Bronchial epithelial cell (primary cell): ENCODE measurements at regions not wholly inside any gene's neighbourhood (a gene's known extent, or its start where the extent isn't known, plus 50 kb on each side); places are given as distances from the start of the nearest gene placed in this dataset.
A peak's percentile ranks its signal among the peaks of the same experiment; 100 is the strongest.

ENCODE experiments used
- DNase-seq: peaks from one replicate; pipeline ENCODE4 v3.0.0-alpha.2; 2010; ENCODE audit warnings: low read depth
- FAIRE-seq: peaks from 2 replicates; lab custom pipeline; 2011; peaks lifted over from hg19 to GRCh38; lab: Jason Lieb, UNC
- H3K27me3 ChIP-seq: 2 replicates; pipeline ENCODE4 v1.5.1; 2011; ENCODE audit warnings: low read length; ENCODE audit not compliant: control insufficient read depth, insufficient read depth
- H3K36me3 ChIP-seq: 2 replicates; pipeline ENCODE4 v1.5.1; 2011; ENCODE audit warnings: low read length; ENCODE audit not compliant: control insufficient read depth, insufficient read depth
- H3K4me3 ChIP-seq: 2 replicates; pipeline ENCODE4 v1.5.1; 2011; ENCODE audit warnings: mild to moderate bottlenecking, low read depth, low read length, control low read depth
- CTCF ChIP-seq: IDR thresholded peaks from 2 replicates; pipeline ENCODE4 v1.5.1; 2011; ENCODE audit warnings: mild to moderate bottlenecking, moderate library complexity, low read length, control low read depth, inconsistent platforms; ENCODE audit not compliant: insufficient read depth, severe bottlenecking

- no peak for TF ChIP-seq CTCF
- Histone ChIP-seq H3K36me3 (no peaks in the 10 kb centered on the region), H3K4me3 (no peak overlapping the region), H3K27me3 (peaks cover under 1% of the 10 kb centered on the region)
- DNase-seq: no peak
- no peak for FAIRE-seq
Measured at GRCh38 chr17:73765824-73766563, 121.7 kb upstream of the SDK2 start.

- TF ChIP-seq CTCF: no peak
- H3K4me3 ChIP-seq: no peak overlapping the region
- no peak for DNase-seq
- peaks cover 1% of the 10 kb centered on the region for H3K27me3 ChIP-seq
- no peaks in the 10 kb centered on the region for H3K36me3 ChIP-seq
- no peak for FAIRE-seq
Measured at GRCh38 chr17:73767696-73768095, 123.5 kb upstream of the SDK2 start.

GRCh38 chr17:73768691-73769090 is 124.4 kb upstream of the SDK2 start:
- no peak for TF ChIP-seq CTCF
- Histone ChIP-seq H3K36me3 (no peaks in the 10 kb centered on the region), H3K4me3 (no peak overlapping the region), H3K27me3 (peaks cover 3% of the 10 kb centered on the region)
- DNase-seq (no peak), FAIRE-seq (no peak)

GRCh38 chr17:73769479-73769878 is 125.2 kb upstream of the SDK2 start:
- no peak for DNase-seq
- peaks cover 3% of the 10 kb centered on the region for H3K27me3 ChIP-seq
- no peaks in the 10 kb centered on the region for H3K36me3 ChIP-seq
- FAIRE-seq: no peak
- no peak for TF ChIP-seq CTCF
- no peak overlapping the region for H3K4me3 ChIP-seq

- FAIRE-seq (no peak), DNase-seq (peak; percentile 78)
- no peak for TF ChIP-seq CTCF
- no peak overlapping the region for H3K4me3 ChIP-seq
- no peaks in the 10 kb centered on the region for H3K36me3 ChIP-seq
- H3K27me3 ChIP-seq: peaks cover 3% of the 10 kb centered on the region
Measured at GRCh38 chr17:73770115-73770848, 126.0 kb upstream of the SDK2 start.
